Brain microvascular endothelial cell (primary cell): ENCODE measurements at regions not wholly inside any gene's neighbourhood (a gene's known extent, or its start where the extent isn't known, plus 50 kb on each side); places are given as distances from the start of the nearest gene placed in this dataset.

Experiments
- DNase-seq: peaks from one replicate; pipeline ENCODE4 v3.0.0-alpha.2; 2020
- H3K27ac ChIP-seq: fragments of 250-450 bp; sonication (Bioruptor Pico); 2 replicates; pipeline ENCODE4 v1.5.1; 2020; ENCODE audit warnings: mild to moderate bottlenecking, moderate library complexity
- H3K27me3 ChIP-seq: fragments of 250-450 bp; sonication (Bioruptor Pico); replicated peaks from 2 replicates; pipeline ENCODE4 v1.5.1; 2020; ENCODE audit warnings: mild to moderate bottlenecking
- H3K36me3 ChIP-seq: fragments of 250-450 bp; sonication (Bioruptor Pico); replicated peaks from 2 replicates; pipeline ENCODE4 v1.5.1; 2020; ENCODE audit warnings: mild to moderate bottlenecking
- H3K4me3 ChIP-seq: 2 replicates; pipeline ENCODE4 v1.5.1; 2011; ENCODE audit warnings: low read depth, mild to moderate bottlenecking, control low read depth, low read length, moderate library complexity
- CTCF ChIP-seq: IDR thresholded peaks from 2 replicates; pipeline ENCODE4 v1.5.1; 2011; ENCODE audit warnings: low read depth, mild to moderate bottlenecking, moderate library complexity, low read length, control low read depth, inconsistent platforms; ENCODE audit errors: missing control alignments
- in situ Hi-C: cut with HindIII; loops from 2 replicates; pipeline ENCODE4 v1.10.0; 2017; ENCODE audit warnings: low sequenced_read_pairs, low pct_ligation_motif_present

GRCh38 chr13:74450525-74450845, 316.3 kb upstream of the KLF12 start:
- Histone ChIP-seq H3K27me3 (no peaks in the 10 kb centered on the region), H3K36me3 (no peaks in the 10 kb centered on the region), H3K27ac (no peak overlapping the region), H3K4me3 (no peak overlapping the region)
- DNase-seq = no peak
- TF ChIP-seq CTCF = no peak
- in situ Hi-C loops = no loop called here

- H3K36me3 ChIP-seq = no peaks in the 10 kb centered on the region
- no peak for DNase-seq
- H3K27ac ChIP-seq = no peak overlapping the region
- no peak overlapping the region for H3K4me3 ChIP-seq
- no peak for TF ChIP-seq CTCF
- in situ Hi-C loops = no loop called here
- no peaks in the 10 kb centered on the region for H3K27me3 ChIP-seq
Observed at GRCh38 chr13:74449811-74450524, 315.8 kb upstream of the KLF12 start.

- TF ChIP-seq CTCF = no peak
- peak; percentile 26 for DNase-seq
- Histone ChIP-seq H3K36me3 (no peaks in the 10 kb centered on the region), H3K27me3 (no peaks in the 10 kb centered on the region), H3K4me3 (no peak overlapping the region), H3K27ac (peak overlapping the region; percentile 32)
- in situ Hi-C loops = no loop called here
Observed at GRCh38 chr13:74444864-74445479, 310.8 kb upstream of the KLF12 start.

- in situ Hi-C loops = no loop called here
- Histone ChIP-seq H3K4me3 (no peak overlapping the region), H3K27me3 (no peaks in the 10 kb centered on the region), H3K36me3 (no peaks in the 10 kb centered on the region), H3K27ac (peak overlapping the region; percentile 58)
- TF ChIP-seq CTCF = no peak
- no peak for DNase-seq
Observed at GRCh38 chr13:74444161-74444571, 310.0 kb upstream of the KLF12 start.

GRCh38 chr13:74443631-74444030, 309.4 kb upstream of the KLF12 start:
- peak; percentile 80 for DNase-seq
- H3K4me3 ChIP-seq = no peak overlapping the region
- no peaks in the 10 kb centered on the region for H3K27me3 ChIP-seq
- H3K27ac ChIP-seq = peak overlapping the region; percentile 58
- in situ Hi-C loops = no loop called here
- H3K36me3 ChIP-seq = no peaks in the 10 kb centered on the region
- TF ChIP-seq CTCF = no peak

GRCh38 chr13:74442751-74443150, 308.5 kb upstream of the KLF12 start:
- in situ Hi-C loops = no loop called here
- Histone ChIP-seq H3K4me3 (no peak overlapping the region), H3K36me3 (no peaks in the 10 kb centered on the region), H3K27me3 (no peaks in the 10 kb centered on the region), H3K27ac (no peak overlapping the region)
- no peak for TF ChIP-seq CTCF
- no peak for DNase-seq
